IMR-90 (cell line): ENCODE measurements at regions not wholly inside any gene's neighbourhood (a gene's known extent, or its start where the extent isn't known, plus 50 kb on each side); places are given as distances from the start of the nearest gene placed in this dataset.
A peak's percentile ranks its signal among the peaks of the same experiment; 100 is the strongest.

Source experiments
- ATAC-seq: fragments of 200-7000 bp; cut with Tn5 transposase; 2 replicates; pipeline ENCODE4 v1.9.1; 2020; ENCODE audit warnings: low read depth, mild to moderate bottlenecking, moderate library complexity
- BruUV-seq: library from RNA; stranded (reverse); fragments of 400-500 nt; replicated peaks from 2 replicates; lab custom pipeline; 2021; lab: Mats Ljungman, UMichigan
- CTCF ChIA-PET: fragments of 300-600 bp; formaldehyde crosslinking; extraction: SDS; loops from one replicate; lab custom pipeline; 2021; ENCODE audit warnings: antibody characterized with exemption; lab: Yijun Ruan, JAX
- POLR2A ChIA-PET: fragments of 300-600 bp; sonication (Branson Sonifier 250); formaldehyde crosslinking; loops from one replicate; lab custom pipeline; 2022; ENCODE audit warnings: antibody characterized with exemption; ENCODE audit not compliant: unreplicated experiment; lab: Charles Lee
- DNase-seq: peaks from one replicate; pipeline ENCODE4 v3.0.0; 2013
- H2AFZ ChIP-seq: replicated peaks from 2 replicates; pipeline ENCODE3; 2013; ENCODE audit warnings: low read length, mild to moderate bottlenecking; ENCODE audit not compliant: poor library complexity
- H2AK5ac ChIP-seq: 2 replicates; pipeline ENCODE4 v1.6.1; 2013; ENCODE audit warnings: low read depth, low read length, inconsistent platforms
- H2AK9ac ChIP-seq: replicated peaks from 2 replicates; pipeline ENCODE3; 2013; ENCODE audit warnings: mild to moderate bottlenecking, low read depth, low read length, moderate library complexity; ENCODE audit not compliant: poor library complexity
- H2BK120ac ChIP-seq: 2 replicates; pipeline ENCODE4 v1.6.1; 2013; ENCODE audit warnings: low read depth, low read length, inconsistent platforms
- H2BK15ac ChIP-seq: 3 replicates; pipeline ENCODE4 v1.6.1; 2013; ENCODE audit warnings: low read depth, low read length, inconsistent platforms
- H2BK20ac ChIP-seq: 2 replicates; pipeline ENCODE4 v1.6.1; 2013; ENCODE audit warnings: low read depth, mild to moderate bottlenecking, inconsistent platforms, low read length, moderate library complexity
- H2BK5ac ChIP-seq: 2 replicates; pipeline ENCODE4 v1.6.1; 2013; ENCODE audit warnings: mild to moderate bottlenecking, low read depth, low read length, inconsistent platforms; ENCODE audit not compliant: poor library complexity, severe bottlenecking
- H3K14ac ChIP-seq: replicated peaks from 2 replicates; pipeline ENCODE4 v1.6.1; 2013; ENCODE audit warnings: low read depth, low read length, inconsistent platforms
- H3K18ac ChIP-seq: 2 replicates; pipeline ENCODE4 v1.6.1; 2013; ENCODE audit warnings: low read depth, low read length, control low read depth
- H3K23ac ChIP-seq: 2 replicates; pipeline ENCODE4 v1.6.1; 2013; ENCODE audit warnings: low read depth, low read length, inconsistent platforms
- H3K27ac ChIP-seq: 2 replicates; pipeline ENCODE4 v1.5.1; 2013; ENCODE audit warnings: mild to moderate bottlenecking, control low read depth, low read length; ENCODE audit not compliant: insufficient read depth
- H3K27me3 ChIP-seq: 2 replicates; pipeline ENCODE4 v1.6.1; 2013; ENCODE audit warnings: low read length; ENCODE audit not compliant: control insufficient read depth, insufficient read depth
- H3K36me3 ChIP-seq: 2 replicates; pipeline ENCODE4 v1.6.1; 2013; ENCODE audit warnings: low read length, mixed read lengths; ENCODE audit not compliant: control insufficient read depth, insufficient read depth
- H3K4ac ChIP-seq: 2 replicates; pipeline ENCODE4 v1.6.1; 2013; ENCODE audit warnings: low read depth, low read length, inconsistent platforms
- H3K4me1 ChIP-seq: 2 replicates; pipeline ENCODE4 v1.6.1; 2013; ENCODE audit warnings: low read length, mixed read lengths; ENCODE audit not compliant: control insufficient read depth, insufficient read depth
- H3K4me2 ChIP-seq: 2 replicates; pipeline ENCODE4 v1.6.1; 2013; ENCODE audit warnings: low read depth, mild to moderate bottlenecking, control low read depth, low read length, moderate library complexity
- H3K4me3 ChIP-seq: 2 replicates; pipeline ENCODE4 v1.5.1; 2013; ENCODE audit warnings: low read depth, mild to moderate bottlenecking, control low read depth, low read length, moderate library complexity; ENCODE audit not compliant: insufficient read depth
- H3K56ac ChIP-seq: 2 replicates; pipeline ENCODE4 v1.6.1; 2013; ENCODE audit warnings: low read length, inconsistent platforms; ENCODE audit not compliant: insufficient read depth; ENCODE audit errors: extremely low read depth
- H3K79me1 ChIP-seq, 2 experiments: 2 replicates each; pipeline ENCODE4 v1.6.1; 2013; ENCODE audit warnings: low read length in 2 of 2, inconsistent platforms in 1 of 2, low read depth in 1 of 2
- H3K9ac ChIP-seq: 2 replicates; pipeline ENCODE4 v1.6.1; 2013; ENCODE audit warnings: low read depth, low read length, control low read depth
- H3K9me1 ChIP-seq: 2 replicates; pipeline ENCODE4 v1.6.1; 2013; ENCODE audit warnings: low read length, inconsistent platforms; ENCODE audit not compliant: insufficient read depth
- H3K9me3 ChIP-seq: 2 replicates; pipeline ENCODE4 v1.6.1; 2013; ENCODE audit warnings: low read length; ENCODE audit not compliant: control insufficient read depth, insufficient read depth
- H4K20me1 ChIP-seq: 2 replicates; pipeline ENCODE4 v1.6.1; 2013; ENCODE audit warnings: low read length, inconsistent platforms; ENCODE audit not compliant: insufficient read depth
- H4K5ac ChIP-seq: 2 replicates; pipeline ENCODE4 v1.6.1; 2013; ENCODE audit warnings: mild to moderate bottlenecking, low read depth, low read length, control low read depth
- H4K8ac ChIP-seq, 2 experiments: 2 replicates each; pipeline ENCODE4 v1.6.1; 2013; ENCODE audit warnings: low read depth in 2 of 2, low read length in 2 of 2, control low read depth in 1 of 2, inconsistent platforms in 1 of 2
- H4K91ac ChIP-seq: 2 replicates; pipeline ENCODE4 v1.6.1; 2013; ENCODE audit warnings: low read depth, low read length, inconsistent platforms; ENCODE audit not compliant: insufficient read depth
- BHLHE40 ChIP-seq: fragments of 150-350 bp; IDR thresholded peaks from 2 replicates; pipeline ENCODE4 v1.6.1; 2016; ENCODE audit warnings: mild to moderate bottlenecking, low read depth, low read length
- FOS ChIP-seq: fragments of 150-350 bp; IDR thresholded peaks from 2 replicates; pipeline ENCODE4 v1.6.1; 2016; ENCODE audit warnings: low read depth, low read length
- MAFK ChIP-seq: IDR thresholded peaks from 2 replicates; pipeline ENCODE4 v1.6.1; 2012; ENCODE audit warnings: low read depth, low read length, improper control_type of control experiment
- MAZ ChIP-seq: IDR thresholded peaks from 2 replicates; pipeline ENCODE4 v1.6.1; 2012; ENCODE audit warnings: low read depth, mild to moderate bottlenecking, low read length, improper control_type of control experiment, moderate library complexity, borderline replicate concordance
- MXI1 ChIP-seq: IDR thresholded peaks from 2 replicates; pipeline ENCODE4 v1.6.1; 2012; ENCODE audit warnings: low read depth, mild to moderate bottlenecking, low read length, moderate library complexity, borderline replicate concordance
- POLR2A ChIP-seq: IDR thresholded peaks from 2 replicates; pipeline ENCODE4 v1.6.1; 2012; ENCODE audit warnings: mild to moderate bottlenecking, low read depth, low read length
- RAD21 ChIP-seq: IDR thresholded peaks from 2 replicates; pipeline ENCODE4 v1.6.1; 2012; ENCODE audit warnings: low read length, improper control_type of control experiment
- RCOR1 ChIP-seq: IDR thresholded peaks from 2 replicates; pipeline ENCODE4 v1.6.1; 2012; ENCODE audit warnings: mild to moderate bottlenecking, low read length, improper control_type of control experiment; ENCODE audit not compliant: insufficient replicate concordance
- WGBS, 2 experiments: methylation state at CpG; one replicate each; pipeline versions ENCODE4 v1.1.5 to v1.1.7; 2013; ENCODE audit warnings: missing lambda C conversion rate in 2 of 2; ENCODE audit not compliant: insufficient read length in 1 of 2; ENCODE audit errors: extremely low coverage in 2 of 2; 5-methylcytosine and 5-hydroxymethylcytosine counted together
- dilution Hi-C: fragments of 300-500 bp; cut with HindIII; formaldehyde crosslinking; loops from one replicate; pipeline ENCODE4 v1.14.3; 2018; ENCODE audit warnings: low sequenced_read_pairs; ENCODE audit not compliant: unreplicated experiment
- in situ Hi-C: fragments of 300-500 bp; cut with MboI; formaldehyde crosslinking; loops from 3 replicates; pipeline ENCODE4 v1.14.3; 2019; ENCODE audit warnings: low sequenced_read_pairs, inconsistent platforms, mixed read lengths
- intact Hi-C: fragments of 100-400 bp; cut with micrococcal nuclease; formaldehyde crosslinking; loops from 2 replicates; pipeline ENCODE4 v1.10.0; 2022

DNA sequence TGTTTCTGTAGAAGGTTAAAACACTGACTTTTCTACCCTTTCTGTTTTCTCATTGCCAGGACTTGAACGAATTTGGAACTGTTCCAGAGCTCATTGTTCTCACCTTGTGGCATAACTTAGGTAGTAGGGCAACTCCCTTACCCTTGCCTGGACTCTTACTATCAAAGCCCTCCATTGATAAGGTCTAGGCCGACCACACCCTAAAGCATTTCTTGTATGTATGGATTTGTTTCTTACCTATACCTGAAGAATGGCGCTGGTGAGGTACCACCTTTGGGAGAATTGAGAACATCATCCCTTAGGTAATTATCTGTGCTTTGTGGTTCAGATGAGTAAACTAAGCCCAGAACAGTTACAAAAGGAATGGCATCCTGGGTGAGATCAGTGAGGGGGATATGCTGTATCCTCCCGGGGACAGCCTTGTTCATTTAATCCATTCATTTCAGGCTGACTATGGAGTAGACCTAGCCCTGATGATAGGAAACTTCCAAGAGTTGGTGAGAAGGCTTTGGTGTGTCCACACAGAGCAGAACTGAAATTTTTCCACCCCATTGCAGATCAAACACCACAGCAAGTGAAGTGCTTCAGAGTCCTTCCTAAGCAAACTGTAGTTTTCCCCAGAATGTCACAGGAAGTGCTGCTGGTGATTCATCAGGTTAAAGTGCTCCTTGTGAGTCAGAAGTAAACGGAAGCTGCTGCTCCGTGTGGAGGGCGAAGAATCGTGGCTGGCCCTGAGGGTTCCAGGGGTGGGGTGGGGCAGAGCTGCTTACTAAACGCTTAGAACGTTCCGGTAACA, 113.0 kb downstream of the TEX26 start:
- peak overlapping the region; percentile 90 for H3K14ac ChIP-seq
- POLR2A ChIA-PET = interaction anchor here (0.6 to 1.5 kb wide), 3 partner anchors 90 to 179 kb away, joined by 4 to 6 read pairs (median 5); no protein-coding TSS in a partner anchor

More for the DNA sequence above, 113.0 kb downstream of the TEX26 start:
- ATAC-seq (peak; percentile 82), DNase-seq (peak; percentile 97)
- peak overlapping the region; percentile 97 for H2BK120ac ChIP-seq
- H3K4me2 ChIP-seq = peak overlapping the region; percentile 75
- H4K20me1 ChIP-seq = no peaks in the 10 kb centered on the region
- peak overlapping the region; percentile 83 for H4K5ac ChIP-seq
- H3K4ac ChIP-seq = peak overlapping the region; percentile 96
- no peaks in the 10 kb centered on the region for H3K36me3 ChIP-seq
- H3K4me1 ChIP-seq = peaks cover 20% of the 10 kb centered on the region
- BruUV-seq = no TSS peak
- no peaks in the 10 kb centered on the region for H3K27me3 ChIP-seq
- H2BK5ac ChIP-seq = peak overlapping the region; percentile 93
- peak overlapping the region; percentile 80; the same call in 1 of the 2 replicates for H3K23ac ChIP-seq
- no peak for TF ChIP-seq MAFK
- TF ChIP-seq MAZ = peak; percentile 23; the same call in 1 of the 2 replicates
- TF ChIP-seq FOS = peak; percentile 89
- TF ChIP-seq RAD21 = peak; percentile 30
- no peak for TF ChIP-seq RCOR1
- TF ChIP-seq MXI1 = peak; percentile 59; the same call in 1 of the 2 replicates
- peak; percentile 67 for TF ChIP-seq BHLHE40
- peak; percentile 76; the same call in 1 of the 2 replicates for TF ChIP-seq POLR2A
- H2AFZ ChIP-seq = peak overlapping the region; percentile 73
- peaks cover 14% of the 10 kb centered on the region; the same call in 1 of the 2 replicates for H3K9me1 ChIP-seq
- peak overlapping the region; percentile 8 for H2AK9ac ChIP-seq
- in situ Hi-C loops (loop anchor here (10.0 to 25.0 kb wide), 3 partner anchors 408 to 908 kb away; partner anchors contain the start of gene HMGB1), intact Hi-C loops (loop anchor here (2.0 to 5.0 kb wide), 3 partner anchors 117 to 581 kb away; partner anchors contain the start of genes HMGB1 and HSPH1), dilution Hi-C loops (no loop called here)
- H3K9me3 ChIP-seq = no peaks in the 10 kb centered on the region
- H2BK20ac ChIP-seq = peak overlapping the region; percentile 96
- H3K79me1 ChIP-seq = no peaks in the 10 kb centered on the region; a peak in 1 of 4 replicates
- peak overlapping the region; percentile 92 for H3K56ac ChIP-seq
- peak overlapping the region; percentile 82 for H3K27ac ChIP-seq
- CTCF ChIA-PET = interaction anchor here (0.8 to 1.3 kb wide), 6 partner anchors 14 to 180 kb away, joined by 3 to 5 read pairs (median 3); no protein-coding TSS in a partner anchor
- peak overlapping the region; percentile 96 for H4K91ac ChIP-seq
- 20% methylated on average over 1 of the region's 11 CpGs; no CpG with 5 or more reads in 1 of the 2 experiments for WGBS, 2 experiments
- H2AK5ac ChIP-seq = peak overlapping the region; percentile 96
- H3K9ac ChIP-seq = peak overlapping the region; percentile 43; the same call in 1 of the 2 replicates
- peak overlapping the region; percentile 95 for H3K18ac ChIP-seq
- H2BK15ac ChIP-seq = peak overlapping the region; percentile 83
- H3K4me3 ChIP-seq = no peak overlapping the region
- peak overlapping the region; percentile 78 to 92 for H4K8ac ChIP-seq
